Liver (tissue), 8 donors: ENCODE measurements at regions not wholly inside any gene's neighbourhood (a gene's known extent, or its start where the extent isn't known, plus 50 kb on each side); places are given as distances from the start of the nearest gene placed in this dataset.

Source experiments
- DNase-seq: peaks from one replicate; pipeline ENCODE4 v3.0.0-alpha.2; 2017; ENCODE audit warnings: low spot score
- H3K27ac ChIP-seq, 2 donors: one replicate each; pipeline ENCODE4 v1.7.0; 2013; ENCODE audit warnings: inconsistent platforms in 2 of 2, low read length in 2 of 2, control low read depth in 1 of 2, low read depth in 1 of 2, mild to moderate bottlenecking in 1 of 2
- H3K27me3 ChIP-seq, 4 donors: one replicate each; pipeline versions ENCODE4 v1.6.1 to v1.7.0; 2013; ENCODE audit warnings: low read length in 3 of 4, inconsistent platforms in 1 of 4, mild to moderate bottlenecking in 1 of 4, moderate library complexity in 1 of 4; ENCODE audit not compliant: control insufficient read depth in 4 of 4, insufficient read depth in 4 of 4
- H3K36me3 ChIP-seq, 4 donors: one replicate each; pipeline versions ENCODE4 v1.6.1 to v1.7.0; 2013; ENCODE audit warnings: low read length in 3 of 4, mild to moderate bottlenecking in 3 of 4, low read depth in 1 of 4, moderate library complexity in 1 of 4; ENCODE audit not compliant: control insufficient read depth in 4 of 4, insufficient read depth in 3 of 4
- H3K4me1 ChIP-seq, 4 donors: one replicate each; pipeline versions ENCODE4 v1.6.1 to v1.7.0; 2013; ENCODE audit warnings: low read length in 3 of 4, mild to moderate bottlenecking in 3 of 4, moderate library complexity in 1 of 4; ENCODE audit not compliant: control insufficient read depth in 4 of 4, insufficient read depth in 4 of 4
- H3K4me3 ChIP-seq, 3 donors: one replicate each; pipeline versions ENCODE4 v1.6.1 to v1.7.0; 2013; ENCODE audit warnings: low read length in 3 of 3, control low read depth in 1 of 3, low read depth in 1 of 3, mild to moderate bottlenecking in 1 of 3
- H3K9ac ChIP-seq, 2 donors: one replicate each; pipeline ENCODE4 v1.7.0; 2013; ENCODE audit warnings: low read length in 2 of 2, mild to moderate bottlenecking in 2 of 2, moderate library complexity in 2 of 2, control low read depth in 1 of 2, low read depth in 1 of 2
- H3K9me3 ChIP-seq, 4 donors: one replicate each; pipeline versions ENCODE4 v1.6.1 to v1.7.0; 2013; ENCODE audit warnings: low read length in 3 of 4; ENCODE audit not compliant: control insufficient read depth in 4 of 4
- FOXA1 ChIP-seq: IDR thresholded peaks from 2 replicates; pipeline ENCODE4 v1.6.1; 2016; ENCODE audit warnings: antibody characterized with exemption
- FOXA2 ChIP-seq: IDR thresholded peaks from 2 replicates; pipeline ENCODE4 v1.6.1; 2016; ENCODE audit warnings: antibody characterized with exemption
- GABPA ChIP-seq, 2 donors: IDR thresholded peaks in 1 of 2; conservative IDR thresholded peaks in 1 of 2; 2 replicates each; pipeline ENCODE4 v1.6.1; 2016; ENCODE audit warnings: antibody characterized with exemption in 2 of 2, mild to moderate bottlenecking in 1 of 2, moderate library complexity in 1 of 2
- HNF4G ChIP-seq: IDR thresholded peaks from 2 replicates; pipeline ENCODE4 v1.6.1; 2016; ENCODE audit warnings: antibody characterized with exemption
- JUND ChIP-seq, 2 donors: IDR thresholded peaks; 2 replicates each; pipeline ENCODE4 v1.6.1; 2016; ENCODE audit warnings: antibody characterized with exemption in 2 of 2
- NR2F2 ChIP-seq: IDR thresholded peaks from 2 replicates; pipeline ENCODE4 v1.6.1; 2016; ENCODE audit warnings: antibody characterized with exemption
- RAD21 ChIP-seq, 2 donors: IDR thresholded peaks; 2 replicates each; pipeline ENCODE4 v1.6.1; 2016; ENCODE audit warnings: antibody characterized with exemption in 2 of 2, mild to moderate bottlenecking in 2 of 2
- RXRA ChIP-seq, 2 donors: IDR thresholded peaks; 2 replicates each; pipeline ENCODE4 v1.6.1; 2017 to 2018; ENCODE audit warnings: antibody characterized with exemption in 2 of 2, mild to moderate bottlenecking in 1 of 2
- SP1 ChIP-seq: IDR thresholded peaks from 2 replicates; pipeline ENCODE4 v1.6.1; 2018; ENCODE audit warnings: antibody characterized with exemption, mild to moderate bottlenecking
- TAF1 ChIP-seq: conservative IDR thresholded peaks from 2 replicates; pipeline ENCODE4 v1.6.1; 2016; ENCODE audit warnings: antibody characterized with exemption, mild to moderate bottlenecking
- YY1 ChIP-seq: IDR thresholded peaks from 2 replicates; pipeline ENCODE4 v1.6.1; 2016; ENCODE audit warnings: antibody characterized with exemption, mild to moderate bottlenecking
- whole genome bisulfite sequencing: extraction: QIAGEN DNeasy Blood & Tissue Kit; methylation state at CpG from one replicate; pipeline ENCODE4 v1.1.7; 2013; 5-methylcytosine and 5-hydroxymethylcytosine counted together
- TF ChIP-seq, protein P1 (sequence below): IDR thresholded peaks from 2 replicates; pipeline ENCODE4 v1.6.1; 2016; ENCODE audit warnings: antibody characterized with exemption
- TF ChIP-seq, protein P2 (sequence below): IDR thresholded peaks from 2 replicates; pipeline ENCODE4 v1.6.1; 2016; ENCODE audit warnings: antibody characterized with exemption, mild to moderate bottlenecking
- TF ChIP-seq, protein P3 (sequence below): IDR thresholded peaks from 2 replicates; pipeline ENCODE4 v1.6.1; 2016; ENCODE audit warnings: antibody characterized with exemption
- TF ChIP-seq, protein P4 (sequence below): IDR thresholded peaks from 2 replicates; pipeline ENCODE4 v1.6.1; 2016; ENCODE audit warnings: antibody characterized with exemption
- TF ChIP-seq, protein P5 (sequence below): fragments of 150-350 bp; IDR thresholded peaks from 2 replicates; pipeline ENCODE4 v1.5.1; 2017; ENCODE audit warnings: improper control_type of control experiment, low read depth, low read length; ENCODE audit not compliant: missing input control
- donor health status: healthy.
- donor health status: healthy.
- donor health status: healthy.
- donor health status: healthy.
- donor health status: healthy.

DNA sequence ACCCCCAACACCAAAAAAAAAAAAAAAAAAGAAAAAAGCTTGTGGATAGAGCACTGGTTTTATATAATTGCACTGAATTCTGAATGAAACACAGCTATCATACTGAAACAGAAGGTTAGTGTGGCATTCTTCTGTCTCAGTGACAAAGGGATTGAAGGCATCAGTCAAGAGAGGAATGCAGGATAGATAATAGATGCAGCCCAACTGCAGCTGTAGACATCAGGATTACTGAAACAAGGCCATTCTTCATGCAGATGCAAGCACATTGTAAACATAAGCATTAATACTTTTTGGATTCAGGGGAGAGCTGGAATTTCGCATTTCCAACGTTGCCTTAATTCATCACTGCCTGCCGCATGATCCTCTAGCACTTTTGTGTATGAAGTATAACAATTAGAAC is 897.4 kb upstream of the KLHL29 start:
- no peak overlapping the region for H3K9ac ChIP-seq
- H3K4me3 ChIP-seq: no peak overlapping the region
- no peak overlapping the region for H3K27ac ChIP-seq
- 65% methylated on average over 3 of the region's 3 CpGs for WGBS
- no peak for DNase-seq
- no peaks in the 10 kb centered on the region for H3K36me3 ChIP-seq
- H3K4me1 ChIP-seq: no peaks in the 10 kb centered on the region
- TF ChIP-seq RAD21 (IDR thresholded peaks at IDR 0.05): no peak
- no peak for TF ChIP-seq RXRA (IDR thresholded peaks at IDR 0.05)
- TF ChIP-seq JUND (IDR thresholded peaks at IDR 0.05): no peak
- TF ChIP-seq FOXA2: no peak
- TF ChIP-seq, protein P1, sequence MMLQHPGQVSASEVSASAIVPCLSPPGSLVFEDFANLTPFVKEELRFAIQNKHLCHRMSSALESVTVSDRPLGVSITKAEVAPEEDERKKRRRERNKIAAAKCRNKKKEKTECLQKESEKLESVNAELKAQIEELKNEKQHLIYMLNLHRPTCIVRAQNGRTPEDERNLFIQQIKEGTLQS: no peak
- TF ChIP-seq, protein P2, sequence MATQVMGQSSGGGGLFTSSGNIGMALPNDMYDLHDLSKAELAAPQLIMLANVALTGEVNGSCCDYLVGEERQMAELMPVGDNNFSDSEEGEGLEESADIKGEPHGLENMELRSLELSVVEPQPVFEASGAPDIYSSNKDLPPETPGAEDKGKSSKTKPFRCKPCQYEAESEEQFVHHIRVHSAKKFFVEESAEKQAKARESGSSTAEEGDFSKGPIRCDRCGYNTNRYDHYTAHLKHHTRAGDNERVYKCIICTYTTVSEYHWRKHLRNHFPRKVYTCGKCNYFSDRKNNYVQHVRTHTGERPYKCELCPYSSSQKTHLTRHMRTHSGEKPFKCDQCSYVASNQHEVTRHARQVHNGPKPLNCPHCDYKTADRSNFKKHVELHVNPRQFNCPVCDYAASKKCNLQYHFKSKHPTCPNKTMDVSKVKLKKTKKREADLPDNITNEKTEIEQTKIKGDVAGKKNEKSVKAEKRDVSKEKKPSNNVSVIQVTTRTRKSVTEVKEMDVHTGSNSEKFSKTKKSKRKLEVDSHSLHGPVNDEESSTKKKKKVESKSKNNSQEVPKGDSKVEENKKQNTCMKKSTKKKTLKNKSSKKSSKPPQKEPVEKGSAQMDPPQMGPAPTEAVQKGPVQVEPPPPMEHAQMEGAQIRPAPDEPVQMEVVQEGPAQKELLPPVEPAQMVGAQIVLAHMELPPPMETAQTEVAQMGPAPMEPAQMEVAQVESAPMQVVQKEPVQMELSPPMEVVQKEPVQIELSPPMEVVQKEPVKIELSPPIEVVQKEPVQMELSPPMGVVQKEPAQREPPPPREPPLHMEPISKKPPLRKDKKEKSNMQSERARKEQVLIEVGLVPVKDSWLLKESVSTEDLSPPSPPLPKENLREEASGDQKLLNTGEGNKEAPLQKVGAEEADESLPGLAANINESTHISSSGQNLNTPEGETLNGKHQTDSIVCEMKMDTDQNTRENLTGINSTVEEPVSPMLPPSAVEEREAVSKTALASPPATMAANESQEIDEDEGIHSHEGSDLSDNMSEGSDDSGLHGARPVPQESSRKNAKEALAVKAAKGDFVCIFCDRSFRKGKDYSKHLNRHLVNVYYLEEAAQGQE: no peak
- no peak for TF ChIP-seq NR2F2
- TF ChIP-seq FOXA1: no peak
- no peak for TF ChIP-seq SP1
- TF ChIP-seq YY1: no peak
- TF ChIP-seq, protein P3, sequence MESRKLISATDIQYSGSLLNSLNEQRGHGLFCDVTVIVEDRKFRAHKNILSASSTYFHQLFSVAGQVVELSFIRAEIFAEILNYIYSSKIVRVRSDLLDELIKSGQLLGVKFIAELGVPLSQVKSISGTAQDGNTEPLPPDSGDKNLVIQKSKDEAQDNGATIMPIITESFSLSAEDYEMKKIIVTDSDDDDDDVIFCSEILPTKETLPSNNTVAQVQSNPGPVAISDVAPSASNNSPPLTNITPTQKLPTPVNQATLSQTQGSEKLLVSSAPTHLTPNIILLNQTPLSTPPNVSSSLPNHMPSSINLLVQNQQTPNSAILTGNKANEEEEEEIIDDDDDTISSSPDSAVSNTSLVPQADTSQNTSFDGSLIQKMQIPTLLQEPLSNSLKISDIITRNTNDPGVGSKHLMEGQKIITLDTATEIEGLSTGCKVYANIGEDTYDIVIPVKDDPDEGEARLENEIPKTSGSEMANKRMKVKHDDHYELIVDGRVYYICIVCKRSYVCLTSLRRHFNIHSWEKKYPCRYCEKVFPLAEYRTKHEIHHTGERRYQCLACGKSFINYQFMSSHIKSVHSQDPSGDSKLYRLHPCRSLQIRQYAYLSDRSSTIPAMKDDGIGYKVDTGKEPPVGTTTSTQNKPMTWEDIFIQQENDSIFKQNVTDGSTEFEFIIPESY: no peak
- TF ChIP-seq HNF4G: no peak
- TF ChIP-seq, protein P4, sequence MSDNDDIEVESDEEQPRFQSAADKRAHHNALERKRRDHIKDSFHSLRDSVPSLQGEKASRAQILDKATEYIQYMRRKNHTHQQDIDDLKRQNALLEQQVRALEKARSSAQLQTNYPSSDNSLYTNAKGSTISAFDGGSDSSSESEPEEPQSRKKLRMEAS: no peak
- TF ChIP-seq, protein P5, sequence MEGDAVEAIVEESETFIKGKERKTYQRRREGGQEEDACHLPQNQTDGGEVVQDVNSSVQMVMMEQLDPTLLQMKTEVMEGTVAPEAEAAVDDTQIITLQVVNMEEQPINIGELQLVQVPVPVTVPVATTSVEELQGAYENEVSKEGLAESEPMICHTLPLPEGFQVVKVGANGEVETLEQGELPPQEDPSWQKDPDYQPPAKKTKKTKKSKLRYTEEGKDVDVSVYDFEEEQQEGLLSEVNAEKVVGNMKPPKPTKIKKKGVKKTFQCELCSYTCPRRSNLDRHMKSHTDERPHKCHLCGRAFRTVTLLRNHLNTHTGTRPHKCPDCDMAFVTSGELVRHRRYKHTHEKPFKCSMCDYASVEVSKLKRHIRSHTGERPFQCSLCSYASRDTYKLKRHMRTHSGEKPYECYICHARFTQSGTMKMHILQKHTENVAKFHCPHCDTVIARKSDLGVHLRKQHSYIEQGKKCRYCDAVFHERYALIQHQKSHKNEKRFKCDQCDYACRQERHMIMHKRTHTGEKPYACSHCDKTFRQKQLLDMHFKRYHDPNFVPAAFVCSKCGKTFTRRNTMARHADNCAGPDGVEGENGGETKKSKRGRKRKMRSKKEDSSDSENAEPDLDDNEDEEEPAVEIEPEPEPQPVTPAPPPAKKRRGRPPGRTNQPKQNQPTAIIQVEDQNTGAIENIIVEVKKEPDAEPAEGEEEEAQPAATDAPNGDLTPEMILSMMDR: no peak
- TF ChIP-seq GABPA (IDR thresholded peaks at IDR 0.05 in 1 of 2, conservative IDR thresholded peaks at IDR 0.05 in 1 of 2): no peak
- TF ChIP-seq TAF1: no peak
- no peaks in the 10 kb centered on the region for H3K27me3 ChIP-seq
- peaks cover 0 to 3% (median 0%) of the 10 kb centered on the region in 4 donors for H3K9me3 ChIP-seq

DNA sequence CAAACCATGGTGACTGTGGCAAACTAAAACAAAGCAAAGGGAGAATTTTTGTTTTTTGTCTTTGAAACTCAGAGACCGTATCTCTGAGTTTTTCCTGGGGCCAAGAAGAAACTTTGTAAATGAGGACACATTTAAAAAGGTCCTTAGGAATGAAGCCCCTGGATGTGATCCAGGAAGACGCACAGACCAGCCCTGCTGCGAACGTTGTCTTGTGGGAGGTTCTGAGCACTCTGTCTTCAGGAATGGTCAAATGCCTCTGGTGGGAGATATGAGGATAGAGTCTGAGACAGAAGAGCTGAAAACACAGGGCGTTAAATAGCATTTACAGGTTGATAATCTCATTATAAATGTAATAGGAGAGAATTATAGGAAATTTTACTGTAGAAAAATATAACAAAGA is 893.5 kb upstream of the KLHL29 start:
- no peaks in the 10 kb centered on the region for H3K36me3 ChIP-seq
- no peak overlapping the region for H3K27ac ChIP-seq
- TF ChIP-seq, protein P1: no peak
- H3K9me3 ChIP-seq: peaks cover 0 to 3% (median 0%) of the 10 kb centered on the region in 4 donors
- H3K27me3 ChIP-seq: no peaks in the 10 kb centered on the region
- no peaks in the 10 kb centered on the region for H3K4me1 ChIP-seq
- DNase-seq: no peak
- no peak overlapping the region for H3K4me3 ChIP-seq
- WGBS: 79% methylated on average over 5 of the region's 5 CpGs
- no peak overlapping the region for H3K9ac ChIP-seq
